Fibroblast of skin of back (primary cell): ENCODE measurements at regions not wholly inside any gene's neighbourhood (a gene's known extent, or its start where the extent isn't known, plus 50 kb on each side); places are given as distances from the start of the nearest gene placed in this dataset.

Experiments
- DNase-seq: peaks from one replicate; pipeline ENCODE4 v3.0.0-alpha.2; 2013

DNA sequence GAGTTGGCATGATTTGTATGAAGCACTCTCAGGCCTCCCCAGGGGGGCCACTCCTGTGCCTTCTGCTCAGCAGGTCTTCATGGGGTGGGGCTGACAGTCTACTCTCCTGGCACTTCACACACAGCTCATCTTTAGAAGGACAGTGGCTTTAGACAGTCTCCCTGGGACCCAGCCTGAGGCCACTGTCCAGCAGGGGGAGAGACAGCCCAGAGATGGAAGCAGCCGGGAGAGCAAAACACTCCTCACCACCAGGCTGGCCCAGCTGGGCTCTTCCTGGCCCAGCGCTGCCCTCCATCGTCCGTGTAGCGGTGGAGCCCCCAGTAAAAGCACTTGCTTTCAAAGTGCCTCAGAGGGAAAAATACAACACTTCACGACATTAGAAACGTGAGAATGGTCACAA lies 62.0 kb upstream of the CRHR1 start:
- peak; percentile 1 for DNase-seq

GRCh38 chr17:45729294-45729907 lies 54.7 kb upstream of the CRHR1 start:
- DNase-seq = no peak

GRCh38 chr17:45730192-45730591 lies 53.9 kb upstream of the CRHR1 start:
- no peak for DNase-seq

GRCh38 chr17:45731459-45731858 lies 52.7 kb upstream of the CRHR1 start:
- no peak for DNase-seq

DNA sequence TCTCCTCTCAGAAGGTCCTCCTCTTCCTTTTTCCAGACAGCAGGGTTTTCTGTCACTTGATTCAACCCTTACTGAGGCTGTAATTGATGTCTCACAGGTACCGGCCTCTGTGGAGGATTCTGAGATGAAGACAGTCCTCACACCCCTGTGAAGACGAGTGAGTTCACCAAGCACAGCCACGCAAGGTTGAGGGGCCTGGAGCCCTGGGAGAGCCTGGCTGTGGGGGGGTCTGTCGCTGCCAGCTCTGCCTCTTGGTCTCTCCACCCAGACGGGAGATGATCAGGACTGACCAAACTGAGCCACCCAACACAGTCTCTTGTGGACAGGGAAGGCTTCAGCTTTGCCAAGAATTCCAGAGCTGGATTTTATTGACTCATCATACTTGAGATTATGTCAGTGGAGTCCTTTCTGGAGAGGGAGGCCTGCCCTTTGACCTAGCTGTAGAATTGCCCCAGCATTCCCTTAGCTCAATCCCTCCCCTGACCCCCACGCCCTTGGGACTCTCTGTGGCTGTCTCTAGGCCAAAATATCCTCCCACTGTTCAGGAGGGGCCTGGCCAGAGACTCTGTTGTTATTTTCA lies 51.1 kb upstream of the CRHR1 start:
- no peak for DNase-seq

DNA sequence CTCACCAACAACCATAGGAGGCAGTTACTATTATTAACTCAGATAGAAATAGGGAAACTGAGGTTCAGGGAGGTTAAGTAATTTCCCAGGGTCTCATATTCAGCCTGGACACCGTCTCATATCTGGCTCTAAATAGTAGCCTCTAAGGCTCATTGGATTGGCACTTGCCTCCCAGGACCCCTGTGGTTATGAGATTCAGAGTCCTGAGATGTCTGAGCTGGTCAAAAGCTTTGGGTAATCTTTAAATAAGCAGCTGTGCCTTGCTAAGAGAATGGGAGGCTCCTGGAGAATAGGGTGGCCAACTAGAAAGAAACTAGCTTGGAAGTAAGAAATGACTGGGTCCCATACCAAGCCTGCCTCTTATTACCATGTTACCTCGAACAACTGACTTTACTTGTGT lies 50.3 kb upstream of the CRHR1 start:
- no peak for DNase-seq
